SKM-1 (cell line): ENCODE measurements at regions not wholly inside any gene's neighbourhood (a gene's known extent, or its start where the extent isn't known, plus 50 kb on each side); places are given as distances from the start of the nearest gene placed in this dataset.

Source experiments
- DNase-seq: peaks from one replicate; lab custom pipeline; 2025; ENCODE audit not compliant: unreplicated experiment; lab: John Stamatoyannopoulos, UW

GRCh38 chr14:97878206-97878605 is 1081.0 kb downstream of the VRK1 start:
- DNase-seq: no peak

GRCh38 chr14:97878727-97879126 is 1081.5 kb downstream of the VRK1 start:
- DNase-seq: no peak

- DNase-seq: no peak
These were observed 1090.5 kb downstream of the VRK1 start for GRCh38 chr14:97887690-97888089.

- no peak for DNase-seq
These were observed 1091.1 kb downstream of the VRK1 start for GRCh38 chr14:97888331-97888730.

- no peak for DNase-seq
These were observed 1094.3 kb downstream of the VRK1 start for GRCh38 chr14:97891515-97891914.

GRCh38 chr14:97894552-97894951 is 1097.4 kb downstream of the VRK1 start:
- no peak for DNase-seq

GRCh38 chr14:97900196-97900854 is 1103.1 kb downstream of the VRK1 start:
- no peak for DNase-seq

GRCh38 chr14:97902630-97903029 is 1105.4 kb downstream of the VRK1 start:
- no peak for DNase-seq

GRCh38 chr14:97903821-97904220 is 1106.6 kb downstream of the VRK1 start:
- DNase-seq: no peak

GRCh38 chr14:97912217-97912616 is 1115.0 kb downstream of the VRK1 start:
- DNase-seq: no peak

- no peak for DNase-seq
These were observed 1118.9 kb downstream of the VRK1 start for GRCh38 chr14:97916100-97916499.

GRCh38 chr14:97916669-97917568 is 1119.7 kb downstream of the VRK1 start:
- no peak for DNase-seq

GRCh38 chr14:97920201-97920600 is 1123.0 kb downstream of the VRK1 start:
- DNase-seq: no peak

GRCh38 chr14:97921296-97921695 is 1124.1 kb downstream of the VRK1 start:
- DNase-seq: no peak

- DNase-seq: no peak
These were observed 1127.9 kb downstream of the VRK1 start for GRCh38 chr14:97924922-97925613.

- DNase-seq: no peak
These were observed 1133.0 kb downstream of the VRK1 start for GRCh38 chr14:97930166-97930565.

GRCh38 chr14:97931273-97931672 is 1134.1 kb downstream of the VRK1 start:
- no peak for DNase-seq

- no peak for DNase-seq
These were observed 1145.7 kb downstream of the VRK1 start for GRCh38 chr14:97942921-97943320.

- no peak for DNase-seq
These were observed 1146.4 kb downstream of the VRK1 start for GRCh38 chr14:97943619-97944018.

- DNase-seq: no peak
These were observed 1147.2 kb downstream of the VRK1 start for GRCh38 chr14:97944380-97944779.

GRCh38 chr14:97945631-97946030 is 1148.4 kb downstream of the VRK1 start:
- DNase-seq: no peak

- no peak for DNase-seq
These were observed 1149.1 kb downstream of the VRK1 start for GRCh38 chr14:97946240-97946639.
